HUES64 (cell line): ENCODE measurements at regions not wholly inside any gene's neighbourhood (a gene's known extent, or its start where the extent isn't known, plus 50 kb on each side); places are given as distances from the start of the nearest gene placed in this dataset.

Source experiments
- H3K27ac ChIP-seq: 2 replicates; pipeline ENCODE4 v1.7.0; 2013; ENCODE audit warnings: low read depth, low read length, inconsistent platforms
- H3K27me3 ChIP-seq: 2 replicates; pipeline ENCODE4 v1.6.1; 2013; ENCODE audit warnings: mild to moderate bottlenecking, low read length; ENCODE audit not compliant: insufficient read depth
- H3K36me3 ChIP-seq: 2 replicates; pipeline ENCODE4 v1.6.1; 2013; ENCODE audit warnings: mild to moderate bottlenecking, low read length; ENCODE audit not compliant: insufficient read depth
- H3K4me1 ChIP-seq: 2 replicates; pipeline ENCODE4 v1.6.1; 2013; ENCODE audit warnings: mild to moderate bottlenecking, low read length, moderate library complexity; ENCODE audit not compliant: insufficient read depth
- H3K4me3 ChIP-seq: 2 replicates; pipeline ENCODE4 v1.5.1; 2013; ENCODE audit warnings: mild to moderate bottlenecking, low read length, moderate library complexity
- H3K9ac ChIP-seq: 2 replicates; pipeline ENCODE4 v1.6.1; 2013; ENCODE audit warnings: mild to moderate bottlenecking, low read depth, low read length
- H3K9me3 ChIP-seq: 2 replicates; pipeline ENCODE4 v1.6.1; 2013; ENCODE audit warnings: low read depth, low read length; ENCODE audit not compliant: insufficient read depth
- WGBS: fragments of 150-250, 120-280 bp; methylation state at CpG from one replicate; pipeline ENCODE4 v1.1.7; 2013; ENCODE audit warnings: missing lambda C conversion rate; 5-methylcytosine and 5-hydroxymethylcytosine counted together

- no peak overlapping the region for H3K27ac ChIP-seq
- H3K4me1 ChIP-seq: peaks cover 10% of the 10 kb centered on the region
- H3K36me3 ChIP-seq: no peaks in the 10 kb centered on the region
- H3K9me3 ChIP-seq: no peaks in the 10 kb centered on the region
- no peak overlapping the region for H3K4me3 ChIP-seq
- H3K9ac ChIP-seq: no peak overlapping the region
- peaks cover 4% of the 10 kb centered on the region for H3K27me3 ChIP-seq
These were observed 97.6 kb downstream of the TMEM114 start for GRCh38 chr16:8492690-8493089.

DNA sequence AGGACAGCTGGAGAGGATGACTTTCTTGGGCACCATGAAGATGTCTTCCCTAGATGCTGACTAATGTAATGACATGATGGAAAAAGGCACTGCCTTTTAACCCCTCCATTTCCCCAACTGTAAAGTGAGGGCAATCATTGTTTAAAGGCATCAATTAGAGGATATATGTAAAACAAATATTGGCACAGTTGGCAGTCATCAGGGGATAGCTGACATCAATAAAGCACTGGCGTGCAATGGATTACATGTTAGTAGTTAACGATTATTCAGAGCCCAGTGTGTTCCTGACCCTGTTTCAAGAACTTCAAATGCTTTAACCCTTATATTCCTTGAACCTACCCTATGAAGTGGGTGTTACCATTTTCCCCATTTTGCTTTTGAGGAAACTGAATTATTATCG, 100.7 kb downstream of the TMEM114 start:
- Histone ChIP-seq H3K4me3 (no peak overlapping the region), H3K27me3 (peaks cover 31% of the 10 kb centered on the region), H3K9ac (no peak overlapping the region), H3K36me3 (no peaks in the 10 kb centered on the region), H3K9me3 (no peaks in the 10 kb centered on the region), H3K27ac (no peak overlapping the region), H3K4me1 (peaks cover 10% of the 10 kb centered on the region)
- 94% methylated on average over 3 of the region's 3 CpGs for WGBS

GRCh38 chr16:8486985-8487384, 103.3 kb downstream of the TMEM114 start:
- peaks cover 57% of the 10 kb centered on the region for H3K27me3 ChIP-seq
- H3K9ac ChIP-seq: no peak overlapping the region
- H3K36me3 ChIP-seq: no peaks in the 10 kb centered on the region
- H3K27ac ChIP-seq: no peak overlapping the region
- no peaks in the 10 kb centered on the region for H3K9me3 ChIP-seq
- WGBS: 69% methylated on average over 1 of the region's 3 CpGs
- H3K4me1 ChIP-seq: no peaks in the 10 kb centered on the region
- H3K4me3 ChIP-seq: no peak overlapping the region

DNA sequence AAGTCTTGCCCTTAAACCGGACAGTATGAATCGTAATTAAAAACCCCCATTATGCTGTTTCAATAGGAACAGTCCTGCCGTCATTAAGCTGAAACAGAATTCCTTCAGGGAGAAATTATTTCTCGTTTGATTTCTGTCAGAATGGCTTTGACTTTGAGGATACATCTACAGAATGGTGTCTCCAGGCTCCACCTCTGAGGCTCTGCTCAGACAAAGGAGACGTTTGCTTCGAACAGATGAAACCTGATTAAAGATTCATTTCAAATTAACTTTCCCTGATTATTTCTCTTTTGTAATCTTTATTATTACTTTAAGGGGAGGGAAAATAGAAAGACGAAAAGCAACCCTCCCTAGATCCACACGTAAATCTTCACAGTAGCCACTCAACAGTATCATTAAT, 106.9 kb downstream of the TMEM114 start:
- no peaks in the 10 kb centered on the region for H3K36me3 ChIP-seq
- H3K4me1 ChIP-seq: no peaks in the 10 kb centered on the region
- 87% methylated on average over 8 of the region's 8 CpGs for WGBS
- peaks cover 87% of the 10 kb centered on the region for H3K27me3 ChIP-seq
- H3K27ac ChIP-seq: no peak overlapping the region
- no peaks in the 10 kb centered on the region for H3K9me3 ChIP-seq
- no peak overlapping the region for H3K4me3 ChIP-seq
- no peak overlapping the region for H3K9ac ChIP-seq

DNA sequence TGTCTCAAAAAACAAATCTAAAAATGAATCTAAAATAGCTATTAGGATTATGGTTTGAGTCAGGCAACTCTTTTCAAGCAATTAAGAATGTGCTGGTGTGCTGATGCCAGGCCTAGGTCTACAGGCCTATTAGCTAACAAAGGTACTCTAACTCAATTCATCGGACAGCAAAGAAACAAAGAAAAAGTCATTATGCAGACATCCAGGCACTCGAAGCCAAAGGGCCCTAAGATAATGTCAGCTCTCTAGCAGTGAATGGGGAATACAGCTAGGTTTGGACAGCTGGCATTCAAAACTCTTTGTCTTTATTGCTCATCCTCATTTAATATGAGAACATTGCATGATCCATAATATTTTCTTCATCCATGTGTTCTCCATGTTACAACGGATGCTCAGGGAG, 108.5 kb downstream of the TMEM114 start:
- H3K27ac ChIP-seq: no peak overlapping the region
- H3K9ac ChIP-seq: no peak overlapping the region
- no peaks in the 10 kb centered on the region for H3K4me1 ChIP-seq
- H3K4me3 ChIP-seq: no peak overlapping the region
- 71% methylated on average over 3 of the region's 3 CpGs for WGBS
- peaks cover 77% of the 10 kb centered on the region for H3K27me3 ChIP-seq
- no peaks in the 10 kb centered on the region for H3K9me3 ChIP-seq
- H3K36me3 ChIP-seq: no peaks in the 10 kb centered on the region

- no peaks in the 10 kb centered on the region for H3K9me3 ChIP-seq
- no peaks in the 10 kb centered on the region for H3K4me1 ChIP-seq
- no peak overlapping the region for H3K4me3 ChIP-seq
- H3K36me3 ChIP-seq: no peaks in the 10 kb centered on the region
- no peak overlapping the region for H3K27ac ChIP-seq
- peaks cover 29% of the 10 kb centered on the region for H3K27me3 ChIP-seq
- WGBS: 100% methylated on average over 1 of the region's 1 CpG
- no peak overlapping the region for H3K9ac ChIP-seq
These were observed 113.5 kb downstream of the TMEM114 start for GRCh38 chr16:8476824-8477223.

DNA sequence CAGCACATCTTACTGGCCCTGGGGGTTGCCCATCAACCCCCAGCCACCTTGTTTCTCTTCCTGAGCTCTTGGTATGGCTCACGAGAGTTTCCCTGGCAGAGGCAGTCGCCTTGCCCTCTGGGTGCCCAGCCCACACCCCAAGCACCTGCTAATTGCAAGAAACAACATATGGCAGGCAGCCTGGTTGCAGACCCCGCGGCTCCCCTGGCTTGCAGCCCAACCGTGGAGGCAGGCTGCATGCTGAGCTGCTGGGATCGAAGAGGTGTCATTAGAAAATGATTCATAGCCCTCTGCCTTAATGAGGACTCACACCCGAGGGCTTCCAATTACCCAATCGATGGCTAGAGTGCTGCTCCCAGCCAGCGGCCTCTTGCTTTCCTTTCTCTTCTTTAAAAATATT, 115.7 kb downstream of the TMEM114 start:
- Histone ChIP-seq H3K27me3 (peaks cover 12% of the 10 kb centered on the region), H3K9ac (no peak overlapping the region), H3K36me3 (no peaks in the 10 kb centered on the region), H3K4me3 (no peak overlapping the region), H3K4me1 (no peaks in the 10 kb centered on the region), H3K9me3 (no peaks in the 10 kb centered on the region), H3K27ac (no peak overlapping the region)
- 64% methylated on average over 9 of the region's 9 CpGs for WGBS

DNA sequence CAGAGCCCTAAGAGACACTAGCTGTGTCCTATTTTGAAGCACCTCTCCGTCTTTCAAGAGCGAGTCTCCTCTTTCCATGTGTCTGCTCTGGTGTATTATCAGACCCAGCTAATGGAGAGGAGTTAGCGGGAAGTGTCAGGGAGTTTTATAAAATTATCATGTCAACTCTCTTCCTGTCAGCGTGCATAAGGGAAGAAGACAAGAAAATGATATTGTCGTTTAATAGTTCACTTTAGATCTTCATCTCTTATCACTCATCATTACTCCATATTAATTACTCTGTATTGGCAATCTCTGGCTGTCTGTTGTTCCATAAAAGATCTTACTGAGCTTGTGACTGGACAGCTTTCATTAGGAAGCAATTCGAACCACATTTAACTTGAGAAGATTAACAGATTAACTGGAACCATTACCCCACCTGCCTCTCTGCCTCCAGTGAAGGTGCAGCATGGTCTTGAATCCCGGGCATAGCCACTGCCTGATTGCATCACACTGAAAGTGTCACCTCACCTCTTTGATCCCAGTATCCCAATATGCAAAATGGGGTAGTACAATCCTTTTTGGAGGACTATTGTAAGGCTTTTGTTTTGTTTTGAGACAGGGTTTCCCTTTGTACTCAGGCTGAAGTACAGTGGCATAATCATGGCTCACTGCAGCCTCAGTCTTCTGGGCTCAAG, 121.1 kb downstream of the TMEM114 start:
- H3K9ac ChIP-seq: no peak overlapping the region
- H3K36me3 ChIP-seq: no peaks in the 10 kb centered on the region
- no peak overlapping the region for H3K27ac ChIP-seq
- H3K4me3 ChIP-seq: no peak overlapping the region
- no peaks in the 10 kb centered on the region for H3K9me3 ChIP-seq
- H3K27me3 ChIP-seq: peaks cover 5% of the 10 kb centered on the region; the same call in 1 of the 2 replicates
- H3K4me1 ChIP-seq: peaks cover 5% of the 10 kb centered on the region; the same call in 1 of the 2 replicates
- 94% methylated on average over 7 of the region's 7 CpGs for WGBS

GRCh38 chr16:8464979-8465378, 125.3 kb downstream of the TMEM114 start:
- H3K36me3 ChIP-seq: no peaks in the 10 kb centered on the region
- H3K27ac ChIP-seq: no peak overlapping the region
- H3K4me1 ChIP-seq: peaks cover 5% of the 10 kb centered on the region; the same call in 1 of the 2 replicates
- H3K4me3 ChIP-seq: no peak overlapping the region
- WGBS: 59% methylated on average over 1 of the region's 1 CpG
- no peaks in the 10 kb centered on the region for H3K9me3 ChIP-seq
- 0 out of 2 replicates have a peak, but pooled peaks cover under 1% of the 10 kb centered on the region for H3K27me3 ChIP-seq
- H3K9ac ChIP-seq: no peak overlapping the region

GRCh38 chr16:8459085-8459733, 131.1 kb downstream of the TMEM114 start:
- Histone ChIP-seq H3K4me1 (no peaks in the 10 kb centered on the region), H3K4me3 (no peak overlapping the region), H3K36me3 (no peaks in the 10 kb centered on the region), H3K27me3 (no peaks in the 10 kb centered on the region), H3K9ac (no peak overlapping the region), H3K9me3 (peaks cover 4% of the 10 kb centered on the region; the same call in 1 of the 2 replicates), H3K27ac (no peak overlapping the region)
- 84% methylated on average over 3 of the region's 3 CpGs for WGBS

DNA sequence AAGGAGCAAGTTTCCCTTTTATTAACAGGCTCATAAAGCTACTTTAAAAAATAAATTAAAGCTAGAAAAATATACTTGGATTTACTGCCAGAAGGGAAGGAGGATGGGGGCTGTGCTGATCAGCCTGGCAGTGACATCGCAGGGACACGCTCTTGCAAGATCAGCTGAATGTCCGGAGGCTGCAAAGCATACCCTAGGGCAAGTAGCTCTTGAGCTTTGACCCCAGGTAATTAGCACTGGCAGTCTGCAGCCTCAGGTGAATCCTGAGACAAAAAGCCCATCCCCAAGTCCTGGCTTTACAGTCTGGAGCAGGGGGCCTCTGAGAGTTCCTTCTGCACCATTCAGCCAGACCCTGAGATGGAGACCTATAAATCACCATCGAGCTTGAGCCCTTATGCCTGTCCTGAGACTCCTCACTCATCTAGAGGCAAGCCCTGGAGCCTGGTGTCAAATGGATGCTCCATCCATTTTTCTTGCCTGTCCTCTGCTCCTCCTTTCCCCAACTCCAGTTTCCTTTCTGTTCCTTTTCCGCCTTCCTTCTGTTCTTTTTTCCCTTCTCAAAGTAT, 131.7 kb downstream of the TMEM114 start:
- 92% methylated on average over 5 of the region's 5 CpGs for WGBS
- Histone ChIP-seq H3K9me3 (peaks cover 4% of the 10 kb centered on the region; the same call in 1 of the 2 replicates), H3K27ac (no peak overlapping the region), H3K36me3 (no peaks in the 10 kb centered on the region), H3K4me1 (no peaks in the 10 kb centered on the region), H3K4me3 (no peak overlapping the region), H3K27me3 (no peaks in the 10 kb centered on the region), H3K9ac (no peak overlapping the region)
